Heart right ventricle (tissue), 16 donors: ENCODE measurements at regions not wholly inside any gene's neighbourhood (a gene's known extent, or its start where the extent isn't known, plus 50 kb on each side); places are given as distances from the start of the nearest gene placed in this dataset.

Experiments
- ATAC-seq, 8 donors: fragments of 200-7000 bp; cut with Tn5 transposase; one replicate each; pipeline ENCODE4 v1.9.1; 2020; ENCODE audit warnings: mild to moderate bottlenecking in 8 of 8, moderate library complexity in 8 of 8, moderate number of reproducible peaks in 1 of 8
- DNase-seq, 2 donors: peaks; one replicate each; pipeline ENCODE4 v3.0.0-alpha.2; 2020
- H3K27ac ChIP-seq, 10 donors: fragments of 200-600 bp; sonication (generic) in 2 of 10; one replicate each; pipeline versions ENCODE4 v1.5.0 to v1.8.0; 2020 to 2022; ENCODE audit warnings: mild to moderate bottlenecking in 3 of 10
- H3K27me3 ChIP-seq, 7 donors: fragments of 200-600 bp; one replicate each; pipeline ENCODE4 v1.8.0; 2021 to 2022; ENCODE audit warnings: mild to moderate bottlenecking in 2 of 7
- H3K36me3 ChIP-seq, 9 donors: fragments of 200-600 bp; sonication (generic) in 1 of 9; one replicate each; pipeline versions ENCODE4 v1.5.0 to v1.8.0; 2020 to 2022; ENCODE audit warnings: mild to moderate bottlenecking in 2 of 9
- H3K4me1 ChIP-seq, 9 donors: fragments of 200-600 bp; sonication (generic) in 1 of 9; one replicate each; pipeline versions ENCODE4 v1.5.0 to v1.8.0; 2020 to 2022; ENCODE audit warnings: mild to moderate bottlenecking in 4 of 9
- H3K4me3 ChIP-seq, 10 donors: fragments of 200-600 bp; sonication (generic) in 2 of 10; one replicate each; pipeline versions ENCODE4 v1.5.0 to v1.8.0; 2020 to 2022; ENCODE audit warnings: mild to moderate bottlenecking in 7 of 10, moderate library complexity in 2 of 10
- H3K9me3 ChIP-seq, 11 donors: fragments of 200-600 bp in 10 of 11; sonication (generic) in 2 of 11; one replicate each; pipeline versions ENCODE4 v1.5.0 to v1.8.0; 2013 to 2022; ENCODE audit warnings: mild to moderate bottlenecking in 2 of 11, control low read depth in 1 of 11, moderate library complexity in 1 of 11
- CTCF ChIP-seq, 9 donors: fragments of 200-600 bp; sonication (generic) in 2 of 9; IDR thresholded peaks; one replicate each; pipeline versions ENCODE4 v1.5.0 to v1.8.0; 2021 to 2022; ENCODE audit warnings: antibody characterized with exemption in 9 of 9, mild to moderate bottlenecking in 5 of 9, moderate library complexity in 1 of 9
- WGBS, 2 donors: extraction: QIAGEN DNeasy Blood & Tissue Kit; methylation state at CpG; one replicate each; pipeline ENCODE4 v1.1.7; 2013; ENCODE audit warnings: inconsistent platforms in 1 of 2; 5-methylcytosine and 5-hydroxymethylcytosine counted together
- intact Hi-C, 10 donors: fragments of 100-400 bp; cut with DNase I; formaldehyde crosslinking; loops; one replicate each; pipeline versions ENCODE4 v1.11.1 to v1.14.2; 2022
- donor health status: Arrhythmogenic right ventricular cardiomyopathy.
- donor health status: ischemic (EF 13 %, LVEDD 7.1; RV severe dilation, severe dysfunction).
- donor health status: healthy with polysubstance abuse.
- donor health status: DM: no; HTN: yes; CAD: no.
- donor health status: DM: no; HTN: no; CAD: no.
- donor health status: ischemic (EF 25% LVEDD 6.9; RV normal size, moderate dysfunction).
- donor health status: ischemic (EF 25% LVEDD 5.7; RV mildly dilated, moderate dysfunction).
- donor health status: healthy.
- donor health status: DM: yes; HTN: yes; CAD: no.
- donor health status: Ischemic cardiomyopathy.
- donor health status: ischemic (EF 35%, LVEDD 5.7; RV mildly dilated, moderate dysfunction).
- donor health status: nonischemic (EF 11% LVEDD 7.7; RV severe dilation, severe dysfunction).
- donor health status: DM: yes; HTN: yes; CAD: no.
- donor health status: PGD.
- donor health status: ischemic (EF 29% LVEDD 5.4; RV normal size, mild dysfunction).
- donor health status: nonischemic (EF 23%, LVEDD 6.1; RV moderate dilation, normal function).

GRCh38 chr4:186898367-186898766 lies 174.7 kb upstream of the FAT1 start:
- intact Hi-C loops = loop anchor here in 1 of 10 donors (5.0 kb wide), 1 partner anchor 139 kb away; no protein-coding TSS in a partner anchor
- Histone ChIP-seq H3K36me3 (no peaks in the 10 kb centered on the region), H3K27ac (no peak overlapping the region), H3K4me3 (no peak overlapping the region), H3K9me3 (peaks cover 0 to 4% (median 0%) of the 10 kb centered on the region in 11 donors), H3K4me1 (peaks cover 0 to 10% (median 0%) of the 10 kb centered on the region in 9 donors), H3K27me3 (no peaks in the 10 kb centered on the region)
- DNase-seq = no peak
- WGBS, 2 donors = 97% methylated on average over 4 of the region's 4 CpGs
- no peak for ATAC-seq
- no peak for TF ChIP-seq CTCF (IDR thresholded peaks at IDR 0.05)

- 62 to 69% methylated on average over 9 of the region's 9 CpGs for WGBS, 2 donors
- Histone ChIP-seq H3K27me3 (no peaks in the 10 kb centered on the region), H3K4me1 (peaks cover 0 to 19% (median 0%) of the 10 kb centered on the region in 9 donors), H3K36me3 (no peaks in the 10 kb centered on the region), H3K27ac (peak overlapping the region in 1 of 10 donors; percentile 19), H3K9me3 (peaks cover 0 to 4% (median 0%) of the 10 kb centered on the region in 11 donors), H3K4me3 (no peak overlapping the region)
- no peak for DNase-seq
- intact Hi-C loops = no loop called here
- peak in 3 of 8 donors; percentile 16 to 53 (median 18) for ATAC-seq
- no peak for TF ChIP-seq CTCF (IDR thresholded peaks at IDR 0.05)
These were observed 176.7 kb upstream of the FAT1 start for GRCh38 chr4:186900232-186900900.

DNA sequence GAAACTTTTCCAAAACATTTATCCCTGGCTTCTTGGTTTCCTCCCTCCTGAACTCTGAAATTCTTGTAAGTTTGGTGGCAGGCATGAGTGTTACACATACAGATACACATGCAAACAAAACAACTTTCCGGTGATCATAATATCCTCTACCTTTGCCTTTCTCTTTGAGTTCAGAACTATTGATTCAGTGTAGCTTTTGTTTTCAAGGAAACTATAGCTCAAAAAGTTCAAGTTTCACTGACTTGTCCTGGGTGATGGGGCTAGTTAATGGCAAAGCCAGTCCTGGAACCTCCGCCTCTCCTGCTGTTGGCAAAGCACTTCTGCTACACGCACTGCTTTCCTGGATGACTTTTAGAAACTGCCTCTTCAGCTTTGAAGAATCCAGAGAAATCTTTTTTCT lies 177.3 kb upstream of the FAT1 start:
- H3K9me3 ChIP-seq = peaks cover 0 to 4% (median 0%) of the 10 kb centered on the region in 11 donors
- no peak for TF ChIP-seq CTCF (IDR thresholded peaks at IDR 0.05)
- no peak for DNase-seq
- intact Hi-C loops = no loop called here
- ATAC-seq = no peak
- H3K4me3 ChIP-seq = no peak overlapping the region
- H3K4me1 ChIP-seq = peaks cover 0 to 19% (median 0%) of the 10 kb centered on the region in 9 donors
- no peaks in the 10 kb centered on the region for H3K36me3 ChIP-seq
- 75 to 83% methylated on average over 3 of the region's 3 CpGs for WGBS, 2 donors
- no peaks in the 10 kb centered on the region for H3K27me3 ChIP-seq
- H3K27ac ChIP-seq = peak overlapping the region in 1 of 10 donors; percentile 19

- H3K4me3 ChIP-seq = no peak overlapping the region
- H3K4me1 ChIP-seq = peaks cover 0 to 19% (median 0%) of the 10 kb centered on the region in 9 donors
- H3K27me3 ChIP-seq = no peaks in the 10 kb centered on the region
- intact Hi-C loops = no loop called here
- ATAC-seq (no peak), DNase-seq (no peak)
- TF ChIP-seq CTCF (IDR thresholded peaks at IDR 0.05) = no peak
- no peak overlapping the region for H3K27ac ChIP-seq
- no peaks in the 10 kb centered on the region for H3K36me3 ChIP-seq
- 83 to 98% methylated on average over 3 of the region's 3 CpGs for WGBS, 2 donors
- H3K9me3 ChIP-seq = peaks cover 0 to 7% (median 0%) of the 10 kb centered on the region in 11 donors
These were observed 178.2 kb upstream of the FAT1 start for GRCh38 chr4:186901850-186902249.
